ENCODE measurements at regions not wholly inside any gene's neighbourhood (a gene's known extent, or its start where the extent isn't known, plus 50 kb on each side); places are given as distances from the start of the nearest gene placed in this dataset.
"Not testable (repeated sequence)": the region's sequence is repeated elsewhere in the genome, so short reads cannot be mapped to it uniquely, and the experiment has no call there.

DNA sequence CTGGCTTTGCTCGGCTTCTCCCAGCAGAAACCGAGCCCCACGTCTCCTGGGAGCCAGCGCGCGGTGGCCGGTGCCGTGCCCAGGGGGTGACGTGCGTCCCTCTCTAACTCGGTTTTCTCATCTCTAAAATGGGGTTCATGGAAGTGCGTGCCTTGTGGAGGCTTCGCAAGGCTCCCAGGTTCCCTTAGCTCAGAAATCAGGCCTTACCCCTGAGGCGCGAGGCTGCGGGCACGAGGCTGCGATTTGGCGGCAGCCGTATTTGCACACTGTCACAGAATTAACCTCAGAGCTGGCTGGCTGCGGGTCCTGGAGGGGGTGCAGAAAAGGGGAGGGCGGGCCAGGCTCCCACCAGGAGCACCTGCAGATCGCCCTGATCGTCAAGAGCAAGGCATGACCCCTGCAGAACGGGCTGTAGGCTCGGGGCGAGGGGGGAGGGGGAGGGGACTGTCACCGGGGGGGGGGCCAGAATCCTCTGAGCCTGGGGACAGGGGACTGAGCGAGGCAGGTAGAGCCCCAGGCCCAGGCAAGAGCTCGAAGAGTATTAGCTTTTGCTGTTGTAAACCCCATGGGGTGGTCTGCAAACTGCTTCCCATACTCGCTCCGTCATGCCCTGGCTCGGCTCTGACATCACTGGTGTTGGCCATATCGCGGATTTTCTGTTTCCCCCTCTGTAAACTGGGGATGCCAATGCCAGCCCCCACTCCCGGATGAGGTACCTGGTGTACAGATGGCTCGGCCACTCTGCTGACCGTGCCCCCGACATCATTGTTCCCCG, 62.2 kb downstream of the CCNE1 start:
- DNase-seq (no peak), ATAC-seq (no peak)
- no peaks in the 10 kb centered on the region for H3K36me3 ChIP-seq
- no peaks in the 10 kb centered on the region for H3K9me3 ChIP-seq
- no peak overlapping the region for H3K27ac ChIP-seq
- peak overlapping the region in 9 of 12 donors; percentile 42 to 58 (median 54) for H3K4me3 ChIP-seq
- TF ChIP-seq, protein P1, sequence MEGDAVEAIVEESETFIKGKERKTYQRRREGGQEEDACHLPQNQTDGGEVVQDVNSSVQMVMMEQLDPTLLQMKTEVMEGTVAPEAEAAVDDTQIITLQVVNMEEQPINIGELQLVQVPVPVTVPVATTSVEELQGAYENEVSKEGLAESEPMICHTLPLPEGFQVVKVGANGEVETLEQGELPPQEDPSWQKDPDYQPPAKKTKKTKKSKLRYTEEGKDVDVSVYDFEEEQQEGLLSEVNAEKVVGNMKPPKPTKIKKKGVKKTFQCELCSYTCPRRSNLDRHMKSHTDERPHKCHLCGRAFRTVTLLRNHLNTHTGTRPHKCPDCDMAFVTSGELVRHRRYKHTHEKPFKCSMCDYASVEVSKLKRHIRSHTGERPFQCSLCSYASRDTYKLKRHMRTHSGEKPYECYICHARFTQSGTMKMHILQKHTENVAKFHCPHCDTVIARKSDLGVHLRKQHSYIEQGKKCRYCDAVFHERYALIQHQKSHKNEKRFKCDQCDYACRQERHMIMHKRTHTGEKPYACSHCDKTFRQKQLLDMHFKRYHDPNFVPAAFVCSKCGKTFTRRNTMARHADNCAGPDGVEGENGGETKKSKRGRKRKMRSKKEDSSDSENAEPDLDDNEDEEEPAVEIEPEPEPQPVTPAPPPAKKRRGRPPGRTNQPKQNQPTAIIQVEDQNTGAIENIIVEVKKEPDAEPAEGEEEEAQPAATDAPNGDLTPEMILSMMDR (IDR thresholded peaks at IDR 0.05) = peak in 6 of 12 donors; percentile 5 to 33 (median 16)
- no peak for TF ChIP-seq POLR2A (IDR thresholded peaks at IDR 0.05)
- peaks cover 0 to 29% (median 12%) of the 10 kb centered on the region in 12 donors for H3K4me1 ChIP-seq
- peaks cover 0 to 36% (median 22%) of the 10 kb centered on the region in 9 donors for H3K27me3 ChIP-seq
- intact Hi-C loops (cut with DNase I) = loop anchor here (1.0 to 10.0 kb wide), 13 partner anchors 101 to 781 kb away; partner anchors contain the start of gene POP4 (in 1 of the 10)
- WGBS, 4 donors = 31 to 42% (median 32%) methylated on average over 30 to 40 of the region's 40 CpGs

DNA sequence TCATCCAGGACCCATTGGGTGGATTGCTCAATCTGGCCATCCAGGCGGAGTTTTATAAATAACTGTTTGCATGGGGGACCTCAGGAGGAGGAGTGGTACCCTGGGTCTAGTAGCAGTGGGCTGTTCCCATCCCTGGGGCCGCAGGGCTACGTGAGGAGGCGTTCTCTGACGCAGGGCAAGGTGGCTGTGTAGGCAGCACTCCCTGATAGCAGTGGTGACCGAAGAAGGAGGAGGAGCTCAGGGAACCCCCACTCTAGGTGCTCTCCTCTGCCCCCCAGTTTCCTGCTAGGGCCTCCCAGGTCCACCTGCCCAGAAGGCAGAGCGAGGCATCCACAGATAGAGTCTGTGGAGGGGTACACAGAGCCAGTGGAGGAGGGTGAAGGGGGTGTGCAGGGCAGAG, 64.1 kb downstream of the CCNE1 start:
- H3K4me1 ChIP-seq = peaks cover 0 to 29% (median 12%) of the 10 kb centered on the region in 12 donors
- WGBS, 4 donors = 77 to 90% (median 88%) methylated on average over 7 of the region's 7 CpGs
- H3K9me3 ChIP-seq = no peaks in the 10 kb centered on the region
- H3K36me3 ChIP-seq = no peaks in the 10 kb centered on the region
- DNase-seq (no peak), ATAC-seq (no peak)
- TF ChIP-seq POLR2A (IDR thresholded peaks at IDR 0.05) = no peak
- H3K27me3 ChIP-seq = peaks cover 0 to 50% (median 22%) of the 10 kb centered on the region in 9 donors
- H3K4me3 ChIP-seq = no peak overlapping the region
- intact Hi-C loops (cut with DNase I) = loop anchor here in 6 of 10 donors (2.0 to 10.0 kb wide), 6 partner anchors 103 to 779 kb away; partner anchors contain the start of gene POP4 (in 1 of the 6)
- no peak overlapping the region for H3K27ac ChIP-seq

DNA sequence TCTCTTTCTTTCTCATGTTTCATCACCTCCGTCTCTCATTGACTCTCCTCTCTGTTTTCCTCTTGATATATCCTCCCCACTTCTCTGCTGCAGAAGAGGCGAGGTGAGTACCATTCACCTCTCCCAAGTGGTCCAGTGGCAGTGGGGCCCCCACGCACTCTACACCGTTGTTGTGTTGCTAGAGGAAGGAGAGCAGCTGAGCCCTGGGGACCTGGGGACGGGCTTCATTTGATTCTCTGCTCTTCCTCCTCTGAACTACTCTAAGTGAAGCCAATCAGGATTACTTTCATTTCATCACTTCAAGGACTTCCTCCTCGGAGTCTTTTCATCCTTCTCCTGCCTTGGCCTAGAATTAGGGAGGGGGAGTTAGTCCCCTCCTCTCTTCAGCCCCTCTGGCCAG, 64.6 kb downstream of the CCNE1 start:
- intact Hi-C loops (cut with DNase I) = loop anchor here in 5 of 10 donors (5.0 to 10.0 kb wide), 5 partner anchors 142 to 778 kb away; partner anchors contain the start of gene POP4 (in 1 of the 5)
- H3K4me3 ChIP-seq = no peak overlapping the region
- TF ChIP-seq POLR2A (IDR thresholded peaks at IDR 0.05) = no peak
- TF ChIP-seq, protein P1 (IDR thresholded peaks at IDR 0.05) = no peak
- H3K27ac ChIP-seq = no peak overlapping the region
- no peak for ATAC-seq
- H3K9me3 ChIP-seq = no peaks in the 10 kb centered on the region
- H3K4me1 ChIP-seq = peaks cover 0 to 29% (median 12%) of the 10 kb centered on the region in 12 donors
- H3K36me3 ChIP-seq = no peaks in the 10 kb centered on the region
- 60 to 62% (median 61%) methylated on average over 6 of the region's 6 CpGs for WGBS, 4 donors
- no peak for DNase-seq
- H3K27me3 ChIP-seq = peaks cover 0 to 47% (median 22%) of the 10 kb centered on the region in 9 donors

DNA sequence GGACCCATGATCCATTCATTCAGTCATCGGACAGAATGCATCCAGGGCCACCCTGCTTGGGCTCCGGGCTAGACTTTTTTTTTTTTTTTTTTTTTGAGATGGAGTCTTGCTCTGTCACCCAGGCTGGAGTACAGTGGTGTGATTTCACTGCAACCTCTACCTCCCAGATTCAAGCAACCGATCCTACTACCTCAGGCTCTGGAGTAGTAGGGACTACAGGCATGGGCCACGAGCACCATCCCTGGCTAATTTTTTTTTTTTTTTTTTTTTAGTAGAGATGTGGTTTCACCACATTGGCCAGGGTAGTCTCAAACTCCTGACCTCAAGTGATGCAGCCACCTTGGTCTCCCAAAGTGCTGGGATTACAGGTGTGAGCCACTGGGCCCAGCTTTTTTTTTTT, 65.1 kb downstream of the CCNE1 start:
- not testable (repeated sequence) for ATAC-seq, DNase-seq, H3K36me3 ChIP-seq, H3K9me3 ChIP-seq, H3K4me3 ChIP-seq, H3K27ac ChIP-seq
- peaks cover 0 to 42% (median 19%) of the 10 kb centered on the region in 9 donors for H3K27me3 ChIP-seq
- WGBS, 4 donors = 74 to 83% (median 77%) methylated on average over 4 of the region's 4 CpGs
- H3K4me1 ChIP-seq = peaks cover 0 to 29% (median 12%) of the 10 kb centered on the region in 12 donors
- intact Hi-C loops (cut with DNase I) = loop anchor here in 5 of 10 donors (5.0 to 10.0 kb wide), 5 partner anchors 142 to 778 kb away; partner anchors contain the start of gene POP4 (in 1 of the 5)

Measured in heart left ventricle (tissue), 16 donors.